H9 (cell line): ENCODE measurements at regions not wholly inside any gene's neighbourhood (a gene's known extent, or its start where the extent isn't known, plus 50 kb on each side); places are given as distances from the start of the nearest gene placed in this dataset.

ENCODE experiments used
- DNase-seq: peaks from one replicate; pipeline ENCODE4 v3.0.0-alpha.2; 2017
- H2AFZ ChIP-seq: one replicate; pipeline ENCODE4 v1.6.1; 2013; ENCODE audit warnings: mild to moderate bottlenecking, low read length, control low read depth, moderate library complexity
- H2AK5ac ChIP-seq: 2 replicates; pipeline ENCODE4 v1.6.1; 2013; ENCODE audit warnings: low read length, control low read depth, mixed read lengths; ENCODE audit not compliant: insufficient read length
- H2BK120ac ChIP-seq: one replicate; pipeline ENCODE4 v1.6.1; 2013; ENCODE audit warnings: low read depth, mild to moderate bottlenecking, low read length, control low read depth, inconsistent platforms; ENCODE audit not compliant: poor library complexity, severe bottlenecking
- H2BK12ac ChIP-seq: 2 replicates; pipeline ENCODE4 v1.6.1; 2013; ENCODE audit warnings: low read length, control low read depth, mixed read lengths, low read depth; ENCODE audit not compliant: insufficient read length
- H2BK15ac ChIP-seq: 2 replicates; pipeline ENCODE4 v1.6.1; 2013; ENCODE audit warnings: low read depth, low read length, control low read depth
- H2BK20ac ChIP-seq: one replicate; pipeline ENCODE4 v1.6.1; 2013; ENCODE audit warnings: low read depth, mild to moderate bottlenecking, low read length, control low read depth, inconsistent platforms; ENCODE audit not compliant: poor library complexity, severe bottlenecking
- H2BK5ac ChIP-seq: 2 replicates; pipeline ENCODE4 v1.6.1; 2013; ENCODE audit warnings: low read length, control low read depth, mixed read lengths; ENCODE audit not compliant: insufficient read length
- H3K14ac ChIP-seq: 2 replicates; pipeline ENCODE4 v1.6.1; 2013; ENCODE audit warnings: low read length, control low read depth; ENCODE audit not compliant: insufficient read depth
- H3K18ac ChIP-seq: 2 replicates; pipeline ENCODE4 v1.6.1; 2013; ENCODE audit warnings: low read depth, mild to moderate bottlenecking, mixed read lengths, low read length, control low read depth; ENCODE audit not compliant: insufficient read length
- H3K23ac ChIP-seq: 2 replicates; pipeline ENCODE4 v1.6.1; 2013; ENCODE audit warnings: low read length, control low read depth, mixed read lengths, low read depth; ENCODE audit not compliant: insufficient read length
- H3K23me2 ChIP-seq: 2 replicates; pipeline ENCODE4 v1.6.1; 2013; ENCODE audit warnings: low read depth, mild to moderate bottlenecking, mixed read lengths, low read length, control low read depth; ENCODE audit not compliant: insufficient read length, poor library complexity, severe bottlenecking
- H3K27ac ChIP-seq: 2 replicates; pipeline ENCODE4 v1.5.1; 2013; ENCODE audit warnings: low read length, control low read depth, mixed read lengths, low read depth; ENCODE audit not compliant: insufficient read length
- H3K27me3 ChIP-seq: 2 replicates; pipeline ENCODE4 v1.6.1; 2013; ENCODE audit warnings: low read length, control low read depth, inconsistent platforms; ENCODE audit not compliant: insufficient read depth
- H3K4ac ChIP-seq: 2 replicates; pipeline ENCODE4 v1.6.1; 2013; ENCODE audit warnings: low read depth, mild to moderate bottlenecking, control low read depth, inconsistent platforms, low read length, moderate library complexity
- H3K4me1 ChIP-seq: 2 replicates; pipeline ENCODE4 v1.6.1; 2013; ENCODE audit warnings: low read length, control low read depth, inconsistent platforms; ENCODE audit not compliant: insufficient read depth
- H3K4me2 ChIP-seq: 2 replicates; pipeline ENCODE4 v1.6.1; 2013; ENCODE audit warnings: low read length, control low read depth, mixed read lengths; ENCODE audit not compliant: insufficient read length, insufficient read depth
- H3K56ac ChIP-seq: 2 replicates; pipeline ENCODE4 v1.6.1; 2013; ENCODE audit warnings: low read depth, mild to moderate bottlenecking, mixed read lengths, low read length, control low read depth; ENCODE audit not compliant: insufficient read length
- H3K79me1 ChIP-seq: 2 replicates; pipeline ENCODE4 v1.6.1; 2013; ENCODE audit warnings: low read depth, mild to moderate bottlenecking, moderate library complexity, low read length, control low read depth, inconsistent platforms; ENCODE audit not compliant: insufficient read depth, poor library complexity, severe bottlenecking
- H3K79me2 ChIP-seq: 2 replicates; pipeline ENCODE4 v1.6.1; 2013; ENCODE audit warnings: low read length, control low read depth, inconsistent platforms; ENCODE audit not compliant: insufficient read depth
- H3K9ac ChIP-seq: 2 replicates; pipeline ENCODE4 v1.6.1; 2013; ENCODE audit warnings: low read length, control low read depth, mixed read lengths; ENCODE audit not compliant: insufficient read length; ENCODE audit errors: extremely low read depth
- H3K9me3 ChIP-seq: one replicate; pipeline ENCODE4 v1.6.1; 2013; ENCODE audit warnings: low read depth, low read length, inconsistent platforms; ENCODE audit not compliant: control insufficient read depth
- H3T11ph ChIP-seq: one replicate; pipeline ENCODE4 v1.6.1; 2013; ENCODE audit warnings: mild to moderate bottlenecking, low read length, control low read depth, inconsistent platforms
- H4K20me1 ChIP-seq: one replicate; pipeline ENCODE4 v1.6.1; 2013; ENCODE audit not compliant: control insufficient read depth, insufficient read length, insufficient read depth
- H4K5ac ChIP-seq: 2 replicates; pipeline ENCODE4 v1.6.1; 2013; ENCODE audit warnings: low read depth, mild to moderate bottlenecking, mixed read lengths, low read length, control low read depth; ENCODE audit not compliant: insufficient read length
- H4K8ac ChIP-seq: replicated peaks from 2 replicates; pipeline ENCODE4 v1.6.1; 2013; ENCODE audit warnings: low read length, control low read depth, mixed read lengths, low read depth; ENCODE audit not compliant: insufficient read length
- H4K91ac ChIP-seq: 2 replicates; pipeline ENCODE4 v1.6.1; 2013; ENCODE audit warnings: low read depth, mild to moderate bottlenecking, moderate library complexity, mixed read lengths, low read length, control low read depth; ENCODE audit not compliant: insufficient read length
- H3K27ac Mint-ChIP-seq, 3 experiments: 2 replicates in 2 of 3; 3 replicates in 1 of 3; pipeline ENCODE4 v1.8.0; 2020 to 2021; ENCODE audit warnings: mixed read lengths in 3 of 3, mild to moderate bottlenecking in 1 of 3, moderate library complexity in 1 of 3
- H3K27me3 Mint-ChIP-seq: 2 replicates; pipeline ENCODE4 v1.8.0; 2021; ENCODE audit warnings: low read depth, mild to moderate bottlenecking, moderate library complexity, mixed read lengths
- H3K36me3 Mint-ChIP-seq, 3 experiments: 2 replicates in 2 of 3; 3 replicates in 1 of 3; pipeline ENCODE4 v1.8.0; 2020 to 2021; ENCODE audit warnings: low read depth in 3 of 3, mixed read lengths in 3 of 3; ENCODE audit not compliant: insufficient read depth in 1 of 3
- H3K4me1 Mint-ChIP-seq, 2 experiments: 2 replicates each; pipeline ENCODE4 v1.8.0; 2020; ENCODE audit warnings: mixed read lengths in 2 of 2
- H3K4me3 Mint-ChIP-seq, 2 experiments: 2 replicates in 1 of 2; 3 replicates in 1 of 2; pipeline ENCODE4 v1.8.0; 2020 to 2021; ENCODE audit warnings: mild to moderate bottlenecking in 2 of 2, mixed read lengths in 2 of 2, moderate library complexity in 1 of 2
- H3K9me3 Mint-ChIP-seq, 2 experiments: 2 replicates in 1 of 2; 3 replicates in 1 of 2; pipeline ENCODE4 v1.8.0; 2020; ENCODE audit warnings: mild to moderate bottlenecking in 2 of 2, mixed read lengths in 2 of 2, moderate library complexity in 1 of 2
- WGBS: extraction: QIAGEN DNeasy Blood & Tissue Kit; methylation state at CpG from one replicate; pipeline ENCODE4 v1.1.7; 2013; ENCODE audit warnings: missing lambda C conversion rate, low lambda C conversion rate, mixed read lengths; ENCODE audit not compliant: insufficient read length; ENCODE audit errors: extremely low coverage; 5-methylcytosine and 5-hydroxymethylcytosine counted together
- TF ChIP-seq, protein P1 (sequence below): fragments of 200-600 bp; sonication (generic); conservative IDR thresholded peaks from 3 replicates; pipeline ENCODE4 v1.8.0; 2021; ENCODE audit warnings: antibody characterized with exemption, mild to moderate bottlenecking

DNA sequence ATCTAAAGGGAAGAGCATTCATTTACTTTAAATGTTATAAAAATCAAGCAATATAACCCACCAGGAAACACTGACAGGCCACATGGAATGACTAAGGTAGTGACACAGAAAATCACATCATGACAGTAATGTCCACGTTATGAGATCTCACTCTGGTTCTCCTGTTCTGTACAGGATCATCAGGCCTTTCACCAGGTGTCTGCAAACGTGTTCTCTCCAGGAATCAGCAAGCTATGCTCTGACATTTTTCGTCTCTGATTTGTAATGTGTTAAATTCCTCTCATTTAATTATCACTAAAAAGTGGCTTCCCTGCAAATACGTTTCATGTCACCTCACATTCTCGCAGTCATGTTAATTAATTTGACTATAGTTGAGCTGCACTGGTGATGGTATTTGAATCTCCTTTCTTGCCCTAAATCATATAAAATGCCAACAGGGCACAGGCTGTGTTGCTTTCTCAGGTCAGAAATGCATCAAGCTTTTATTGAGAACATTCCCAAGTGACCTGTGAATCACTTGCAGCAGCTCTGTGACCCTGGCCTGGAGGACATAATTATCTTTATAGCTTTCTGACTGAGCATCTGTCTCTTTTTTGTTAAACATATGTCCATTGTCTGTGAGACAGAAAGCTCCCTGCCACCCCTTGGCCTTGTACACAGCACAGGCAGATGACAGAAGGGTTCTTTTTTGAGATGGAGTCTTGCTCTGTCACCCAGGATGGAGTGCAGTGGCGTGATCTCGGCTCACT is 196.2 kb downstream of the DIRAS2 start:
- Histone ChIP-seq H3K23me2 (no peaks in the 10 kb centered on the region), H3K14ac (no peak overlapping the region), H2BK15ac (no peak overlapping the region), H4K8ac (no peak overlapping the region), H3K9ac (no peak overlapping the region), H3K27me3 (no peaks in the 10 kb centered on the region), H2AK5ac (no peak overlapping the region), H3K4me1 (peaks cover 8% of the 10 kb centered on the region; the same call in 1 of the 2 replicates), H3K23ac (no peak overlapping the region), H2BK5ac (no peak overlapping the region), H3T11ph (no peak overlapping the region), H4K91ac (no peak overlapping the region), H2BK120ac (no peak overlapping the region), H2BK20ac (no peak overlapping the region), H3K18ac (no peak overlapping the region), H3K4me2 (no peak overlapping the region), H3K56ac (no peak overlapping the region), H4K5ac (no peak overlapping the region), H2BK12ac (no peak overlapping the region), H4K20me1 (no peaks in the 10 kb centered on the region), H3K79me2 (no peaks in the 10 kb centered on the region), H3K9me3 (no peaks in the 10 kb centered on the region), H3K79me1 (no peaks in the 10 kb centered on the region), H3K27ac (no peak overlapping the region), H3K4ac (no peak overlapping the region), H2AFZ (no peak overlapping the region)
- TF ChIP-seq, protein P1, sequence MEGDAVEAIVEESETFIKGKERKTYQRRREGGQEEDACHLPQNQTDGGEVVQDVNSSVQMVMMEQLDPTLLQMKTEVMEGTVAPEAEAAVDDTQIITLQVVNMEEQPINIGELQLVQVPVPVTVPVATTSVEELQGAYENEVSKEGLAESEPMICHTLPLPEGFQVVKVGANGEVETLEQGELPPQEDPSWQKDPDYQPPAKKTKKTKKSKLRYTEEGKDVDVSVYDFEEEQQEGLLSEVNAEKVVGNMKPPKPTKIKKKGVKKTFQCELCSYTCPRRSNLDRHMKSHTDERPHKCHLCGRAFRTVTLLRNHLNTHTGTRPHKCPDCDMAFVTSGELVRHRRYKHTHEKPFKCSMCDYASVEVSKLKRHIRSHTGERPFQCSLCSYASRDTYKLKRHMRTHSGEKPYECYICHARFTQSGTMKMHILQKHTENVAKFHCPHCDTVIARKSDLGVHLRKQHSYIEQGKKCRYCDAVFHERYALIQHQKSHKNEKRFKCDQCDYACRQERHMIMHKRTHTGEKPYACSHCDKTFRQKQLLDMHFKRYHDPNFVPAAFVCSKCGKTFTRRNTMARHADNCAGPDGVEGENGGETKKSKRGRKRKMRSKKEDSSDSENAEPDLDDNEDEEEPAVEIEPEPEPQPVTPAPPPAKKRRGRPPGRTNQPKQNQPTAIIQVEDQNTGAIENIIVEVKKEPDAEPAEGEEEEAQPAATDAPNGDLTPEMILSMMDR = no peak
- no CpG with 5 or more reads among the region's 7 CpGs for WGBS
- Mint-ChIP-seq H3K4me1 (peaks cover 23 to 31% of the 10 kb centered on the region in 2 experiments), H3K4me3 (no peak overlapping the region), H3K9me3 (no peaks in the 10 kb centered on the region), H3K27me3 (peaks cover 10% of the 10 kb centered on the region; the same call in 1 of the 2 replicates), H3K27ac (no peak overlapping the region), H3K36me3 (no peaks in the 10 kb centered on the region; a peak in 1 of 7 replicates)
- DNase-seq = no peak
